HG03432 (cell line): ENCODE measurements at regions not wholly inside any gene's neighbourhood (a gene's known extent, or its start where the extent isn't known, plus 50 kb on each side); places are given as distances from the start of the nearest gene placed in this dataset.

Source experiments
- ATAC-seq: cut with Tn5 transposase; IDR thresholded peaks from one replicate; pipeline ENCODE4 v1.9.1; 2021; ENCODE audit warnings: mild to moderate bottlenecking, moderate library complexity; ENCODE audit not compliant: unreplicated experiment

- no peak for ATAC-seq
Measured at GRCh38 chr2:45301307-45302277, 292.3 kb upstream of the SIX2 start.

GRCh38 chr2:45300026-45300750 lies 290.9 kb upstream of the SIX2 start:
- no peak for ATAC-seq

DNA sequence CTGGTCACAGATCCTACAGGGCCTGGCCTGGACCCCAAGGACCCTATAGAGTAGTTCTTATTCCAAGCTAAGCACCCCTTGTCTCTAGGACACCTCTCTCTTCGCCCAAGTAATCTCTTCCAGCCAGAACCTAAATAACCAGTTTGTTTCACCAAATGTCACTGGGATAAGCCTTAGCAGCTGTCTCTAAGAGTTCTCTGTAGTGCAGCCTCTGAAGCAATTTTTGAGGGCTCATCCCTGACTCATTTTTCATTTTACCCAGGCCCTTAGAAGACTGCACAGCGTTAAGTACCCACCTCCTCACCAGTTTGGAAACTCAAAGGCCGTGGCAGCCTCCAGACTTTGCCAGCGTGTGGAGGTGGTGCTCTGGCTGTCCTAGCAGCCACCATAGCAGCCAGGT lies 290.1 kb upstream of the SIX2 start:
- ATAC-seq = no peak

GRCh38 chr2:45293182-45293581 lies 283.9 kb upstream of the SIX2 start:
- ATAC-seq = no peak

- ATAC-seq = no peak
Measured at GRCh38 chr2:45291296-45291701, 282.0 kb upstream of the SIX2 start.

- peak; percentile 55 for ATAC-seq
Measured at GRCh38 chr2:45289997-45290709, 280.9 kb upstream of the SIX2 start.

DNA sequence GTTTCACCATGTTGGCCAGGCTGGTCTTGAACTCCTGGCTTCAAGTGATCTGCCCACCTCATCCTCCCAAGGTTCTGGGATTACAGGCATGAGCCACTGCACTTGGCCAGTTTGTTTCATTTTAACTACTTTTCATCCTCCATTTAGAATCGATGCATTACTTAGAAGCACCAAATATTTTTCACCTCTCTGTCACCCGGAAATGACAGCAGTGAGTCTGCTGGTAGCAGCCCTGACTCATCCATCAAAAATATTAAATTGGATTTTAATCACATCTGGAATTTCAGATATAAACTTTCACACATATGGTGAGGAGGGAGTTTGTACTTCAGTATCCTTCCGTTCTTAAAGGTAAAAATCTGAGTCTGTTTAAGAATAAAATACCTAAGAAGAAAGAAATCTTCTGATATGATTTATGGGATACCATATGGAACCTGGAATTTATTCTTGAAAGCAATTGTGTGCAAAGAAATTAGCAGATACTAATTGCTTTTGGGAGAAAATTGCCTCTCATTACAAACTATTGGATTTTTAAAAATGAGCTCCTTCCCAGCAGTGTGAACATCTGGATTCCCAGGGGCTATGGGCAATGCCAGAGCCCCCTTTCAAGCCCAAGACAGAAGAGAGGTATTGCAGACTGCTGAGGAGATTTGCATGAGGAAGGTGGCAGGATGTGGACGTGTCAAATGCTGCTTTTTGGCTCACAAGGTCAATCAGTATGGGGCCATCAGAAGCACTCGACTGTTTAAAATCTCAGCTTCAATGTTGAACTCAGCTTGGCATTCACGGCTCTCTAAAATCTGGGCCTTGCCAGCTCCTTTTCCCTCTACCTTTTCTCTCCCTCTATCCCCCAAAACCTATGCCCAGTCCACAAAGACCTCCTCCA lies 279.5 kb upstream of the SIX2 start:
- no peak for ATAC-seq

GRCh38 chr2:45287045-45287444 lies 277.8 kb upstream of the SIX2 start:
- no peak for ATAC-seq

DNA sequence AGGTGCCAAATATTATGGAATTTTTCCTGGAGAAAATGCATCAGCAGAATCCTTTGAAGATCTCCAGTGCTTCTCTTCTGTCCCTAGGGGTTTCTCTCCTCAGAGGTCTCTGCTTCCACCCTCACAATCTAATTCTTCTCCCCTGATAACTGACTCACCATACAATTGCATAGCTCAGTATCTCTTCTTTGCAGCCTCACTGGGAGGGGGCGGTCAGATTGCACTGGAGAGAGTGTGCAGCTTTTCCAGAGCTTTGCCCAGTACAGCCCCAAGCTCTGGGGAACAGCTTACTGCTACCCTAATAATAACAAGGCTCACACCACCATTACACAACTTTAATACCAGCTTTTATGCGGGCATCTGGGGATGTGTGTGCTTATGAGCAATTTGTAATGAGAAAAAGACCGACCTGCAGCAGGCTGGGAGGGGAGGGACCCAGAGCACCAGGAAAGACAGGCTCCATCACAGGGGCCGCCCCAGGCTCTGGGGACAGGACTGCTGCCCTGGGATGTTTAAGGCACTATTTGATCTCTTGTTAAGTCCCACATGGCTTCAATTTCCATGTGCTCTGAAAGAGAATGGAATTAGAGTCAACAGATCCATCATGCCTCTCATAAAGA lies 276.6 kb upstream of the SIX2 start:
- ATAC-seq = no peak

DNA sequence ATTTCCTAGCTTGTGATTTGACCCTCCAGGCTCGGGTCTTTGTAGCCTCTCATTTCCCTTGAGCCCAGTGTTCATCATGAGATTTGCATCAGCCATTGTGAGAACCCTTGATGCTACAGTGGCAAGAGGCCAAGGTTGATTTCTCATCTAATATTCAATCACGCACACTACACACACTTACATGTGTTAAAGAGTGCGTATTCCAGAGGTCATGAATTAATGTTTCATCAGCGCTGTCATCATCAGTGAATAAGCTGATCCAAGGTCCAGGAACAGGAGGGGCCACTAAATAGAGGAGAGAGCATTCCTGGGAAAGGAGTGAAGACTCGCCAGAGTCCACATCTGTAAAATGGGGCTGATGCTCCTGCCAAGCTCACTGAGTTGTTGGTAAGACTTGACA lies 276.1 kb upstream of the SIX2 start:
- no peak for ATAC-seq

- ATAC-seq = no peak
Measured at GRCh38 chr2:45284621-45284995, 275.4 kb upstream of the SIX2 start.

- no peak for ATAC-seq
Measured at GRCh38 chr2:45283764-45284620, 274.7 kb upstream of the SIX2 start.

GRCh38 chr2:45282646-45283045 lies 273.4 kb upstream of the SIX2 start:
- no peak for ATAC-seq

GRCh38 chr2:45281311-45281710 lies 272.1 kb upstream of the SIX2 start:
- ATAC-seq = no peak

DNA sequence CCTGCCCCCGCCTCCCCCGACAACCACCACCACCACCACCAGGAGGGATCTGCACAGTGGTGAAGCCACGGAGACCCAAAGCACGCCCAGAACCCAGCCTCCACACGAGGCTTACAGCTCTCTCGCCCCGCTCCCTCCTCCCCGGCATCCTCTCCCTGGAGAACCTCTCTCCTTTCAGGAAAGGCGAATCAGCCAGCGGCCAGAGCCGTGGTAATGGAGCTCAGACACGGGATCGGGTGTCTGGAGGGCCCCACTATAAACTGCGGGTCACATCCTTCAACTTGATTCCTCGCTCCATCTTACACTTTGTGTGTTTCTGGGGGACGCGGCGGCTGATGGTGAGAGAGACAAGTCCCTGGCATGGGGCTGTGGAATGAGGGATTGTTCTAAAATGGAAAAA lies 271.5 kb upstream of the SIX2 start:
- ATAC-seq = no peak

GRCh38 chr2:45279356-45279755 lies 270.1 kb upstream of the SIX2 start:
- ATAC-seq = no peak

- no peak for ATAC-seq
Measured at GRCh38 chr2:45278365-45279078, 269.3 kb upstream of the SIX2 start.

DNA sequence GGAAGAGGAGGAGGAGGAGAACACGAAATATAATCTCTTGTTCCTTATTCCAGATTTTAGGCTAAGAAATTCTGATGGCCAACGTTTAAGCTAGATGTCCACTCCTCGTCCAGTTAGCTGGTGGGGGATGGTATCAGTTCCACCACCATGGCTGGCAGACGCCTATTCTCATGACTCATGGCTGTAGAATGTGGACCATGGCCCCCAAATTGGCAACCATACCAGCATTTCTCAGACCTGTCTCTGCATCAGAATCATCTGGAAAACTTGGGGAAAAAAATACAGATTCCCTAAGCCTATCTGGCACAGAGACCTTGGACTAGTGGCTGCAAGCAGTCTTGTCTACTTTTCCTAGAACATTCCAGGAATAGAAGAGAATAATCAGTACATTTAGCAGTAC lies 267.7 kb upstream of the SIX2 start:
- no peak for ATAC-seq

GRCh38 chr2:45275806-45276205 lies 266.6 kb upstream of the SIX2 start:
- no peak for ATAC-seq
